ENCODE measurements at regions not wholly inside any gene's neighbourhood (a gene's known extent, or its start where the extent isn't known, plus 50 kb on each side); places are given as distances from the start of the nearest gene placed in this dataset.
"Not testable (repeated sequence)": the region's sequence is repeated elsewhere in the genome, so short reads cannot be mapped to it uniquely, and the experiment has no call there.

GRCh38 chr10:113486531-113486930 lies 66.3 kb upstream of the HABP2 start:
- no peak for TF ChIP-seq CTCF (IDR thresholded peaks at IDR 0.05; ENCODE audit: unreplicated experiment)
- no peak overlapping the region for H3K27ac Mint-ChIP-seq
- no peak overlapping the region for H3K4me3 Mint-ChIP-seq (ENCODE audit: low read depth)

GRCh38 chr10:113487154-113487553 lies 65.7 kb upstream of the HABP2 start:
- Mint-ChIP-seq H3K4me3 (ENCODE audit: low read depth) (no peak overlapping the region), H3K36me3 (ENCODE audit: insufficient read depth) (no peaks in the 10 kb centered on the region), H3K4me1 (ENCODE audit: low read depth) (peaks cover 6% of the 10 kb centered on the region), H3K27me3 (peaks cover 7% of the 10 kb centered on the region), H3K9me3 (ENCODE audit: low read depth) (no peaks in the 10 kb centered on the region), H3K27ac (no peak overlapping the region)
- DNase-seq (ENCODE audit: low spot score, unreplicated experiment): no peak
- TF ChIP-seq CTCF (IDR thresholded peaks at IDR 0.05; ENCODE audit: unreplicated experiment): no peak

More at GRCh38 chr10:113486531-113486930, 66.3 kb upstream of the HABP2 start:
- peaks cover 3% of the 10 kb centered on the region for H3K4me1 Mint-ChIP-seq (ENCODE audit: low read depth)
- peaks cover 6% of the 10 kb centered on the region for H3K9me3 Mint-ChIP-seq (ENCODE audit: low read depth)
- DNase-seq (ENCODE audit: low spot score, unreplicated experiment): no peak
- H3K36me3 Mint-ChIP-seq (ENCODE audit: insufficient read depth): peaks cover 4% of the 10 kb centered on the region
- peaks cover 3% of the 10 kb centered on the region for H3K27me3 Mint-ChIP-seq

- no peak for DNase-seq (ENCODE audit: low spot score, unreplicated experiment)
- H3K36me3 Mint-ChIP-seq (ENCODE audit: insufficient read depth): no peaks in the 10 kb centered on the region
- H3K27ac Mint-ChIP-seq: no peak overlapping the region
- peaks cover 10% of the 10 kb centered on the region for H3K4me1 Mint-ChIP-seq (ENCODE audit: low read depth)
- no peak for TF ChIP-seq CTCF (IDR thresholded peaks at IDR 0.05; ENCODE audit: unreplicated experiment)
- H3K4me3 Mint-ChIP-seq (ENCODE audit: low read depth): no peak overlapping the region
- H3K27me3 Mint-ChIP-seq: peaks cover 13% of the 10 kb centered on the region
- no peaks in the 10 kb centered on the region for H3K9me3 Mint-ChIP-seq (ENCODE audit: low read depth)
These were observed 64.7 kb upstream of the HABP2 start for GRCh38 chr10:113488186-113488585.

- not testable (repeated sequence) for H3K36me3 Mint-ChIP-seq (ENCODE audit: insufficient read depth); H3K4me3 Mint-ChIP-seq (ENCODE audit: low read depth); DNase-seq (ENCODE audit: low spot score, unreplicated experiment); H3K27ac Mint-ChIP-seq; H3K9me3 Mint-ChIP-seq (ENCODE audit: low read depth); H3K4me1 Mint-ChIP-seq (ENCODE audit: low read depth)
- peaks cover 19% of the 10 kb centered on the region for H3K27me3 Mint-ChIP-seq
These were observed 63.3 kb upstream of the HABP2 start for GRCh38 chr10:113489522-113489921.

GRCh38 chr10:113491967-113492565 lies 60.8 kb upstream of the HABP2 start:
- Mint-ChIP-seq H3K36me3 (ENCODE audit: insufficient read depth) (no peaks in the 10 kb centered on the region), H3K4me3 (ENCODE audit: low read depth) (no peak overlapping the region), H3K27ac (no peak overlapping the region), H3K9me3 (ENCODE audit: low read depth) (no peaks in the 10 kb centered on the region), H3K27me3 (peaks cover 25% of the 10 kb centered on the region), H3K4me1 (ENCODE audit: low read depth) (peaks cover 14% of the 10 kb centered on the region)
- TF ChIP-seq CTCF (IDR thresholded peaks at IDR 0.05; ENCODE audit: unreplicated experiment): no peak
- DNase-seq (ENCODE audit: low spot score, unreplicated experiment): no peak

- H3K4me1 Mint-ChIP-seq (ENCODE audit: low read depth): peaks cover 14% of the 10 kb centered on the region
- no peak overlapping the region for H3K4me3 Mint-ChIP-seq (ENCODE audit: low read depth)
- no peak for TF ChIP-seq CTCF (IDR thresholded peaks at IDR 0.05; ENCODE audit: unreplicated experiment)
- DNase-seq (ENCODE audit: low spot score, unreplicated experiment): no peak
- peaks cover 28% of the 10 kb centered on the region for H3K27me3 Mint-ChIP-seq
- no peaks in the 10 kb centered on the region for H3K36me3 Mint-ChIP-seq (ENCODE audit: insufficient read depth)
- no peak overlapping the region for H3K27ac Mint-ChIP-seq
- no peaks in the 10 kb centered on the region for H3K9me3 Mint-ChIP-seq (ENCODE audit: low read depth)
These were observed 59.7 kb upstream of the HABP2 start for GRCh38 chr10:113493195-113493594.
